NCI-H1105 treated with DMSO at 0.1 percent for 48 hours (cell line): ENCODE measurements at regions not wholly inside any gene's neighbourhood (a gene's known extent, or its start where the extent isn't known, plus 50 kb on each side); places are given as distances from the start of the nearest gene placed in this dataset.

ENCODE experiments used
- DNase-seq: peaks from one replicate; lab custom pipeline; 2025; lab: John Stamatoyannopoulos, UW

- DNase-seq, result no peak
Observed at GRCh38 chr16:51900221-51900780, 646.6 kb downstream of the TOX3 start.

GRCh38 chr16:51898872-51899271, 648.1 kb downstream of the TOX3 start:
- no peak for DNase-seq

DNA sequence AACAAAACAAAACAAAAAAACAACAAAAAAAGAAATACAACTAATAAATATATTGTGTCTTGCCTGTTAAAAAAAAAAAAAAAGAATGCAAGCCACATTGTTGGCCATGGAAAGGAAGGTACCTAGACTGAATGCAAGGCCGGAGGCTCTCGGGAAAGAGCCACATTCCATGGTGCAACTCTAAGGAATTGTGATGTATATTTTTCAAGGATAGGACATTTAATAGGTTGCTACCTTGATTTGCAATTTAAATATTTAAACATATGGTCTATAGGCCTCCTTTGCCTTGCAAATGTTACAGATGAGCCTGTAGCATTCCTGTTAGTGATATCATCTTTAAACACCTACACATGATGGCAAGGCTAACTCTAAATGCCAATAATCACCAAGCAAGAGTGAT, 650.9 kb downstream of the TOX3 start:
- no peak for DNase-seq

DNA sequence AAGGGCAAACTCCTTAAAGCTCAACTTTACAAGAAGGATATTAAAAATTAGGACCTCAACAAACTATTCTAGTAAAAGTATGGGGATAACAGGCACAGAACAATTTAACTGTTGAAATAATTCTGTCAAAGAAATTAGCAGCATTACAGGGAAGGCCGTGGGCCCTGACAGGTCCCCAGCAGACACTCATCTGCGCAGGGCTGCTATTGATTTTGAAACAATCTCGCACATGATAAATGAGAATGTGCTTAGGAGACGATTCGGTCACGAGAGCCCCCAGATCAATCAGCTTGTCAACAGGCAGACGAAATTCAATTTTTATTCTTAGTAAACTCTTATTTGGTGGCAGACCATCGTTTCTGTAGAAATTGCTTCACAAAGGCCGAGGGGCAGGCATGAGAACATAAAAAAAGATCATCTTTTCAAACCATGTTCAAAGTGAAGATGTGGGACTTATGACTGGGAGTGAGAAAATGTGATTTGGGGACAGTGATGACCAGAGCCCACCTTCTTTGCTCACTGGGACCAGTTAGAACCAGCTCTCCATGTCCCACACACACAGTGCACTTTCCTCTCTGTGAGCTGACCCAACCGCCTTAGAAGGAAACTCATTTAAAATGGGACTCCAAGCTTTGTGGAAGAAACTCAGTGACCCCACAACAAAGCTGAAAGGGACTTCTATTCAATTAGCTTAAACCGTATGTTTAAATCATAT, 654.5 kb downstream of the TOX3 start:
- DNase-seq, result no peak

- no peak for DNase-seq
Observed at GRCh38 chr16:51888534-51888933, 658.4 kb downstream of the TOX3 start.

- no peak for DNase-seq
Observed at GRCh38 chr16:51888016-51888415, 658.9 kb downstream of the TOX3 start.

- no peak for DNase-seq
Observed at GRCh38 chr16:51886456-51886855, 660.5 kb downstream of the TOX3 start.

DNA sequence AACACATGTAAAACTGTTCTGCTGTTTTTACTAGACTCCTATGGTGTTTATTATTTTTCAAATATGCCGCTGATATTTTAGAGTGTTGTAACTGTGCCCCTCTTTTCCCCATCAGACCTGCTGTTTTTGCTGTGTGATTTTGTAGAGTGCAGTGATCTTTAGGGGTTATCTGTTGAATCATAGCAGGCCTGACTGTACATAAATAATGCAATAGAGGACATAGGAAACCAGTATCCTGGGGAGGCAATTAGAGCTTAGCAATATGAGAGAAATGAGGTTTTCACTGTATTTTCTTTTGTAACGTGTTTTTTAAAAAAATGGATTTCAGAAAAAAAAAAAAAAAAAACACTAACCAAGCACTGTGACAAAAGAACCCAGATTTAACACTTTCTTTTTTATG, 662.2 kb downstream of the TOX3 start:
- no peak for DNase-seq

- DNase-seq, result no peak
Observed at GRCh38 chr16:51881731-51882130, 665.2 kb downstream of the TOX3 start.

DNA sequence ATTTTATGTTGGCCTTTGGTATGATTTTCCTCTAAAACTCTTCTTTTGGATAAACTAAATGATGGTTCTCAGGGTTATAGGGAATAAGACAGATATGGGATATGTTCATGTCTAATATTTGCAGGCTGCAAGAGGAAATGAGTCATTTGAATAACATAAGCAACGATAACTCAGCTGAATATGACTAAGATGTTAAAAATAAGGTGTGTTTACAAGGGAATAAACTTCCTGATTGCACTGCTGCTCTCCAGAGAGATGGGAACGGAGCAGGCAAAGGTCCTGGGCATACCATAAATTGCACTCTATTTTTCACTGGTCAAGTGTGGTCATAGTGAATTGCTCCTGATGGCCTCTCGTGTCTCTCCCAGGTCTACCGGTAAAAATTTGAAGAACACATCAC, 666.2 kb downstream of the TOX3 start:
- no peak for DNase-seq

DNA sequence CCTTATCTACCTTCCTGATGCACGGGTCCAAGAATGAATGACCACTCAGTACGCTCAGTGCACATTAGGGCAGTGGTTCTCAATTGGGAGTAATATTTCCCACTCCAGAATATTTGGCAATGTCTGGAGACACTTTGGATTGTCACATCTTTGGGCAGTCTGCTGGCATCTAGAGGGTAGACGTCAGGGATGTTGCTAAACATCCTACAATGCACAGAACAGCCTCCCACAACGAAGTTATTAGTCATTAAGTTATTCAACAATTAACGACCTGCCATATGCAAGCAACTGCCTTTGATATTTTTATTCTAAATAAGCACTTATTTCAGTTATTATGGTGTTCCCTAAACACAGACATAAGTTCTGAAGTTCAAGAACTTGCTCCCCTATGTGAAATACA, 669.3 kb downstream of the TOX3 start:
- no peak for DNase-seq

GRCh38 chr16:51876934-51877333, 670.0 kb downstream of the TOX3 start:
- DNase-seq, result no peak

DNA sequence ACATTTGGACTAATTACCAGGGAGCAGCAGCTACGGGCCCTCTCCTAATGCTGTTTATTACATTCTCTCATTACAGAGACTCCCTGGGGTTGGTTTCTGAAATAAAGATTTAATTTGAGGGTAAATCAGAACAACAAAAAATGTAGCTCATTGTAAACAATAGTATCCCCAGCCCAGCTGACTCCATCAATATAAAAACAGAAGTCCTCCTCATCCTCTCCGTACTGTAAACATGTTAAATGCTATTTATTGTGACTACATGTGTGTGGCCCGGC, 670.4 kb downstream of the TOX3 start:
- DNase-seq, result no peak

DNA sequence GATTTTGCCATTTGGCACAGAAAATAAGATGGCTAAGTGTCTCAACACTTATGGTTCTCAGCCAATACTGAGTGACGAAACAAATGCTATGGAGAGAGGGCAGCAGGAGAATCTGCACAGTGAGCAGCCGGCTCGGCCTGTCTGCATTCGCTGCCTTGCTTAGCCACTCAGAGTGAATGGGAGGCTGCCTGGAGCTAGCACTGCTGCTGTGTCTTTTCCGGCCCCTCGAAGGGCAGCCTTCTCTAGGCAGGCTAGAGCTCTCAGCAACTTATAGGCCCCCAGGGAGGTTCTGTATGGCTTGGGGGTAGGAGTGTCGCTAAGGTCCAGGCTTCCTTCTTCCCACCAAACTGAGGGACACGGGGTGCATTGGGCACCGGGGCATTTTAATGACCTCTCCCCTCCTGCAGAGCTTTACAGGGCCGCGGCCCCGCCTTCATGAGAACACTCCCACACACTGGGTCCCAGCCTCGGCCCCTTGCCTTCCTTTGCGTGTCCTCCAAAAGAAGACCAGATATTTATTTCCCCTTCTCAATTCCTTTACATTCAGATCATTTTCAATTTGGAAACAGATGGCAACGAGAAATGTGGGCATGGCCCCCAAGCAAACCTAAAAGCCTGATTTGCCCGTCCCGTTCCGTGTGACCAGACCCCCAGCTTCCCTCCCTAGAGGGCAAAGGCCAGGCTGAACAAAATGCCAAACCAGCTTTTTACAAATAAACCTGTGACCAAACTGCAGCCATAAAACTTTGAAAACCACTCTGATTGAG, 670.9 kb downstream of the TOX3 start:
- no peak for DNase-seq

DNA sequence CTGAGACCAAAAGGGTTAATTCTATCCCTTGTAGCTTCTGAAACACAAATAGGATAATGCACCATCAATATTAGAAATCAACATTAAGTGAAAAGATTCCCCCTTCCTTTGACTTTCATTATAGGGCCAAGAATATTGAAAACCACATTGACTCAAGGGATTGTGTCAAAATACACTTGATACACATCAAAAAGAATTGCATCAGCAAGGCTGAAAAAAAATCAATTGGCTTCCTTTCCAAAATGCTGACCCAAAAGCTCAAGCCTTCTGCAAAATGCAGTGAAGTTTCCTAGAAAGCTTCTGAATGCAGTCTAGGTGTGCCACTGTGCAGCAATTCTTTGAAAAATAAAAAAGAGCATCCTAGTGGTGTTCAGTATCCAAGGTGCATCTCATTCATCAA, 674.4 kb downstream of the TOX3 start:
- DNase-seq, result no peak

- no peak for DNase-seq
Observed at GRCh38 chr16:51870296-51870854, 676.6 kb downstream of the TOX3 start.

DNA sequence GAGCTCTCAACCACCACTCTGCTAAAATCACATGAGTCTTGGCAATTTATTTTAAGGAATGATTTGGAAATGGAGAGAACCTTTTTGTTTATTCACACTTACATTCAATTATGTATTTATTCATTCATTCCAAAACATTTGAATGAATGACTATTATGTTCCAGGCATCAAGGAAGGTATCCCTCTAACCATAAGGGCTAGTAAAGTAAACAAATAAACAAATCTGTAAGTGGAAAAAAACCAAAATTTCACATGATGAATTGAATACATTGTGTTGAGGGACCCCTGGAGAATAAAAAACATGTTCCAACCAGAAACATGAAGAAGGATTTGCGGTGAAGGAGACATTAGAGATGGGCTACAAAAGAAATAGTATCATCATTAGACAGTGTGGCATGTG, 677.8 kb downstream of the TOX3 start:
- no peak for DNase-seq

DNA sequence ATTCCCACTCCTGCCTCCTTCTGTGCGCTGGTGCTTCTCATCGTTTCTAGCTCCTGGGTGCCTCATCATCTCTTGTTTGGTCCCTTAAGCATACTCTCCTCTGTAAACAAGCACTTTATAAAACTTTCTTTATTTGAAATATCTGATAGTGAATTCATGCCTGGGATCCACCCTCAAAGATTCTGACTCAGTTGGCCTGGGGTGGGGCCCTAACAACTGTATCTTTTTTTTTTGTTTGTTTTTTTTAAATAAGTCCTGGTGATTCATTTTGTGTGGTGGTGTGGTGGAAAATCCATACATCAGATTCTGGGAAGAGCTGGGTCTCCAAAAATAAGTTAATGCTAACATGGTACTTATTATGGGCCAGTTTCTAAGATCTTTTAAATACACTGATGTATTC, 678.3 kb downstream of the TOX3 start:
- no peak for DNase-seq

GRCh38 chr16:51867386-51868065, 679.4 kb downstream of the TOX3 start:
- DNase-seq, result no peak

DNA sequence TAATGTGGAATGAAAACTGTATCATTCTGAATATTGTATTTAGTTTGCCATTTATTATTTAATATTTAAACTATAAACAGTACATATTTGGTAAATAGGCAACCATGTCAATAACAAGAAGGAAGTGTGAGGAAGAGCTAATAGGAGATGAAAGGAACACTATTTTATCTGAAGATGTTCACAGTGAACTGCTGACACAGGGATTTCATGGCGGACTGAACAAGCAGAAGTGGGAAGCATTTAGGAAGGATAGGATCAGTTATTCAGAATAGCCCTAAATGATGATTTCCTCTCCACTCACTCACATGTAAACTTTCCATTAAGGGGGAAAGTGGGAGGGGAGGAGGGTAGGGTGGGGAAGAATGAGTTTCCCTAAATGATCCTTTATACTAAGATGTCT, 682.4 kb downstream of the TOX3 start:
- DNase-seq, result no peak

DNA sequence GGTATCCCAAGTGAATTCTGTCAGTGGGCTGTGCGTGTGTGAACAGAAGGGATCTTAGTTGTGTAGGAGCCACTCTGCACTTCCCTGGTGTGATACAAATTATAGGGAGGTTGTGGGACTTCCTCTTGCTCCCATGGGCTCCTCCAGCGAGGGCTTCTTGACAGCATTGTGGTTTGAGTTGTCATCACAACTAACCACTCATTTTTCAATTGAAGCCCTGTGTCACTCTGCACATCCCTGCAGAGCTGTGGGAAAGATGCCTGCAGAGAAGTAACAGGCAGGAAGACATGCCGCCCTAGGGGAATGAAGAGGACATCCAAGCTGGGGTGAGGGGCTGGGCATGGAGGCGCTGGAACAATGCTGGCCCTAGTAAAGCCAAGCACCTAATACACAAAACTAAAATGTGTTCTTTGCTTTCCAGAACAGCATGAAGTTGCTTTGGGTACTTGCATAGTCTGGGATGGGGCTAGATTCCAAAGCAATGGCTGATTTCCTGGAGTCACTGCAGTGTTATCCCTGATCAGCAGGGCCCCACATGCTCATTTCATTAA, 692.5 kb downstream of the TOX3 start:
- DNase-seq, result no peak

DNA sequence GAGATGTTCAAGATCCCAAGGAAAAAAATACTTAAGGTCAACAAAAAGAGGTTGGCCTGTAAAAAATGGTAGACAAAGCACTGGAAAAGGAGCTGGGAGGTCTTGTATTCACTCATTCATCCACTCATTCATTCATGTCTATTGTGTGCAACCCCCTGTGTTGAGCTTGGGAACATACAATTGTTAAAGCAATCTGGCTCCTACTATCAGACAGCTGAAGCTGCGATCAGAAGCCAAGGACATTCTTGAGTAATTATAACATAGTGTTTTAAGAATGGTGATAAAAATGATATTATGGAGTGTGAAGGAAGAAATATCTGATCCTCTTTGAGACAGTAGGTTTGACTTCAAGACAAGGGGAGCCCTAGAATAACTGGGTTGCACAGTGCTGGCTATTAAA, 693.4 kb downstream of the TOX3 start:
- no peak for DNase-seq

DNA sequence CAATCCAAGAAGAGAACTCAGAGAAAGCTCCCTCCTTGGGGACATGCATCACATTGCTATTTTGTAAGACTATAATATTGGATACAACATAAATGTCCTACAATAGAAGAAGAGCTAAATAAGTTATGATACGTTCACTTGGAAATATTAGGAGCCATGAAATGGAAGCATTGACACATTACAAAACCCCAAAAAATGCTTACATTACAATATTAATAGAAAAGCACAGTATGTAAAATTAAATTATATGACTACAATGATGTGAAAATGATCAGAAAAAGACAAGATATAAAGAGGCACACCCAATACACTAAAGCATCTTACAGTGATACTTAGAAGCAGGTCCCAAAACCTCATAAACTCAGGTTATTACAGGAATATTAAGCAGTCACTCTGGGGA, 694.1 kb downstream of the TOX3 start:
- DNase-seq, result no peak
